Brain microvascular endothelial cell (primary cell): ENCODE measurements at regions not wholly inside any gene's neighbourhood (a gene's known extent, or its start where the extent isn't known, plus 50 kb on each side); places are given as distances from the start of the nearest gene placed in this dataset.

Experiments
- DNase-seq: peaks from one replicate; pipeline ENCODE4 v3.0.0-alpha.2; 2020
- H3K27ac ChIP-seq: fragments of 250-450 bp; sonication (Bioruptor Pico); 2 replicates; pipeline ENCODE4 v1.5.1; 2020; ENCODE audit warnings: mild to moderate bottlenecking, moderate library complexity
- H3K27me3 ChIP-seq: fragments of 250-450 bp; sonication (Bioruptor Pico); replicated peaks from 2 replicates; pipeline ENCODE4 v1.5.1; 2020; ENCODE audit warnings: mild to moderate bottlenecking
- H3K36me3 ChIP-seq: fragments of 250-450 bp; sonication (Bioruptor Pico); replicated peaks from 2 replicates; pipeline ENCODE4 v1.5.1; 2020; ENCODE audit warnings: mild to moderate bottlenecking
- H3K4me3 ChIP-seq: 2 replicates; pipeline ENCODE4 v1.5.1; 2011; ENCODE audit warnings: low read depth, mild to moderate bottlenecking, control low read depth, low read length, moderate library complexity
- in situ Hi-C: cut with HindIII; loops from 2 replicates; pipeline ENCODE4 v1.10.0; 2017; ENCODE audit warnings: low sequenced_read_pairs, low pct_ligation_motif_present
- TF ChIP-seq, protein P1 (sequence below): IDR thresholded peaks from 2 replicates; pipeline ENCODE4 v1.5.1; 2011; ENCODE audit warnings: low read depth, mild to moderate bottlenecking, moderate library complexity, low read length, control low read depth, inconsistent platforms; ENCODE audit errors: missing control alignments

DNA sequence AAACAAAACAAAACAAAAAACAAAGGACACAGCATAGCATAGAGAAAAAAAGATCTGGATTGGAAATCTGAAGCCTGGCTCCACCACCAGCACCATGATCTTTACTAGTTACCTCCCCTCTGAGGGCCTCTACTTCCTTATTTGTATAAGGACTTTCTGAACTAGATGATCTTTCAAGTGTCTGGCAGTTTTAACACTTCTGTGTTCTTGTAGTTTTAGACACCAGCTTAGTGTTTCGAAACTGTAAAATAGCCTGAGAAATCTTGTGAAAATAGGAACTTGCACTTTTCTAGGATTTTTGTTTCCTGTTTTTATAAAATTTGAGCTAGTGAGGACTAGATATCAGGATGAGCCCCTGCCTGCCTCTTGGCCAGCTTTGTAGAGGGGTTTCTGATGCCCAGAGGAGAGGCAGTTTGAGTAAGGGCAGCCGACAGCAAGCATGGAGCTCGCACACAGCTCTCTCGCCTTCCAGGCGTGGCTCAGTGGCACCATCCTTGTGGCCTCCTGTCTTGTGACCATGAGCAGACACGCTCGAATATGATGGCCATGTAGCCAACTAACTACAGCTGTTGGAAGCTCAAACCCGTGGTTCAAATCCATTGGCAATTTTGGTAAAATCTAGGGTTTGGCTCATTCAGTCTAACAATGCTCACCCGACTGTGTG, 319.0 kb downstream of the KCNRG start:
- in situ Hi-C loops = no loop called here
- TF ChIP-seq, protein P1, sequence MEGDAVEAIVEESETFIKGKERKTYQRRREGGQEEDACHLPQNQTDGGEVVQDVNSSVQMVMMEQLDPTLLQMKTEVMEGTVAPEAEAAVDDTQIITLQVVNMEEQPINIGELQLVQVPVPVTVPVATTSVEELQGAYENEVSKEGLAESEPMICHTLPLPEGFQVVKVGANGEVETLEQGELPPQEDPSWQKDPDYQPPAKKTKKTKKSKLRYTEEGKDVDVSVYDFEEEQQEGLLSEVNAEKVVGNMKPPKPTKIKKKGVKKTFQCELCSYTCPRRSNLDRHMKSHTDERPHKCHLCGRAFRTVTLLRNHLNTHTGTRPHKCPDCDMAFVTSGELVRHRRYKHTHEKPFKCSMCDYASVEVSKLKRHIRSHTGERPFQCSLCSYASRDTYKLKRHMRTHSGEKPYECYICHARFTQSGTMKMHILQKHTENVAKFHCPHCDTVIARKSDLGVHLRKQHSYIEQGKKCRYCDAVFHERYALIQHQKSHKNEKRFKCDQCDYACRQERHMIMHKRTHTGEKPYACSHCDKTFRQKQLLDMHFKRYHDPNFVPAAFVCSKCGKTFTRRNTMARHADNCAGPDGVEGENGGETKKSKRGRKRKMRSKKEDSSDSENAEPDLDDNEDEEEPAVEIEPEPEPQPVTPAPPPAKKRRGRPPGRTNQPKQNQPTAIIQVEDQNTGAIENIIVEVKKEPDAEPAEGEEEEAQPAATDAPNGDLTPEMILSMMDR = no peak
- Histone ChIP-seq H3K4me3 (no peak overlapping the region), H3K36me3 (no peaks in the 10 kb centered on the region), H3K27ac (peak overlapping the region; percentile 17), H3K27me3 (no peaks in the 10 kb centered on the region)
- DNase-seq = no peak

DNA sequence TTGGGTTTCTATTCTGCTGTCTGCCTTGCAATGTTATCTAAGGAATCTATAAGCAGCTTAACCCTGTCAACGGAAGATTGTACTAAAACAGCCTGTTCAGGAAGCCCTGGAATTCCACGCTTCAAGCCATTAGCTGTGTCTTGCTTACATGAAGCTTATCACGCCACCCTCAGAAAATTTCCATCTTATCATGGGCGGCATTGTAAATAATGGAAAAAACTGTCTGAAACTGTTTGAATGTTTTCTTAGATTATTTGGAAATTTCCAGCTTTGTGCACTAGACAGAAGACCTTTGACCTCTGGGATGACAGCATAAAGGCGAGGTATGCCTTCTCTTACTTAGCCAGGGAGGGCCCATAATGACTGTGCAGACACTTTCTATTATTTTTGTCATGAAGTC, 319.7 kb downstream of the KCNRG start:
- DNase-seq = peak; percentile 82
- H3K27me3 ChIP-seq = no peaks in the 10 kb centered on the region
- TF ChIP-seq, protein P1 = no peak
- H3K4me3 ChIP-seq = no peak overlapping the region
- no peaks in the 10 kb centered on the region for H3K36me3 ChIP-seq
- H3K27ac ChIP-seq = peak overlapping the region; percentile 17
- in situ Hi-C loops = no loop called here

DNA sequence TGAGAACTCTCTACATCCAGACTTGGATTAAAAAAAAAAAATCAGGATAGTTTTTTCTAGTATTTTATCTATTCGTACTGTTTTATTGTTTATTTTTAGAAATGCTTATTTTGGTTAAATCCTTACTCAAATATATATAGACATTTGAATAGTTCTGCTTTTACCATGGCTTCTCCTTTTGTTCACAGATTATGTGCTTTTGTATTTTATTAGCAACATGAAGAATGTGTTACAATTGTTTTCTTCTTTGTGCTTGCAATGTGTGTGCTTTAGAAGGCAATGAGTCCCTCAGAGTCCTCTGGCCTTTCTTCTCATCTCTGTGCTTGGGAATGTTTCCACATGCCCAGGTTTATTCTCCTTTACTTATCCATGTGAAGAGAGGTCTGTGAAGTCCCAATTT, 324.0 kb downstream of the KCNRG start:
- Histone ChIP-seq H3K4me3 (no peak overlapping the region), H3K27me3 (no peaks in the 10 kb centered on the region), H3K36me3 (no peaks in the 10 kb centered on the region), H3K27ac (no peak overlapping the region)
- DNase-seq = no peak
- TF ChIP-seq, protein P1 = no peak
- in situ Hi-C loops = no loop called here

- no peaks in the 10 kb centered on the region for H3K36me3 ChIP-seq
- TF ChIP-seq, protein P1 = no peak
- no peak overlapping the region for H3K27ac ChIP-seq
- no peak overlapping the region for H3K4me3 ChIP-seq
- DNase-seq = no peak
- in situ Hi-C loops = no loop called here
- H3K27me3 ChIP-seq = no peaks in the 10 kb centered on the region
Measured at GRCh38 chr13:50340146-50340545, 324.9 kb downstream of the KCNRG start.

DNA sequence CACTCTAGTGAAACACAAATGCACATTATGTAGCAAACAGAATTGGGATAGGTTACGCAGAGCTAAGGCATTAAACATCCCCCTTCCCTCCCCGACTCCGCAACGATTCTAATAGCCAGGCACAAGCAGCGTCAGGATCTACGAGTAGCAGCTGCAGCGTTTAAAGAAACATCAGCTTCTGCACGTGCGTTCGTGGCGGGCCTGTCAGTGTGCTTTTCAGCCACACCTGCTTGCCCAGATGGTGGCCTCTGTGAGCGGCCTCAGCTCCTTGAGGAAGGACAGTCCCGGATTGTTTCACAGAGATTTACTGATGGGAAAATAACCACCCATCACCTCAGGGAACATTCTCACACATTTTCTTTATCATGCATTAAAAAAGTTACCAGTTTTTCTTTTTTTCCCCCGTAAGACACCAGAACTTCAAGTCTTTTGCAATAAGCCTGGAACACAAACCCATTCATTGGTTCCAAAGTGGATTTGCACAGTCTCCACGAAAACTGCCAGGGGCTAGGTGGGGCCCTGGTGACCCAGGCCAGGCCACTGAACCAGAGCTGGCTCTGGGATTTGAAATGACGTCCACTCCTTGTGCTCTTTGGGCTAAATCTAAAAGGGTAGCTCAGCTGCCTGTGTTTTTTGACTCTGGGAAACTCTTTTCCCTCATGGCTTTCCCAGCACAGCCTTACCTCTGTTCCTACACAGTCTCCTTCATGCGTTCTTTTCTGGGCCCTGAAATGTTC, 325.5 kb downstream of the KCNRG start:
- in situ Hi-C loops = no loop called here
- no peaks in the 10 kb centered on the region for H3K36me3 ChIP-seq
- TF ChIP-seq, protein P1 = no peak
- no peak overlapping the region for H3K4me3 ChIP-seq
- no peak for DNase-seq
- H3K27me3 ChIP-seq = no peaks in the 10 kb centered on the region
- no peak overlapping the region for H3K27ac ChIP-seq

DNA sequence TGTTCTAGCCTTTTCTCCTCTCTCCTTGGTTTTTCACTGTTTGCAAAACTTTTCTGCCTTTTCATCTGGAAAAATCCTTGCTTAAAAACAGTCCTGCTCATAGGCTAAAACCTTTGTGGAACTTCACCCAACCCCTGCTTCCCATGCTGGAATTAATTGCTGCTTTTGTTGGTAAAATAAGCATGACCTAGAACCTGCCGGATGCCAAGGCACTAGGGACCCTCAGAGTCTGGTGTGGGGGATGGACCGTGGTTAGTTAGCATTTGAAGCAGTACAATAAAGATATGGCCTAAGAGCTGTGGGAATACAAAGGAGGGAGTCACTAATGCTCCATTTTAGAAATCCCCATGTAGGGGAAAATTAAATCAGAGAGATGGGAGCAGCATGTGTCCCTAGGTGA, 326.3 kb downstream of the KCNRG start:
- Histone ChIP-seq H3K4me3 (no peak overlapping the region), H3K27ac (no peak overlapping the region), H3K36me3 (no peaks in the 10 kb centered on the region), H3K27me3 (no peaks in the 10 kb centered on the region)
- TF ChIP-seq, protein P1 = no peak
- no peak for DNase-seq
- in situ Hi-C loops = no loop called here
